Activated CD4-positive, alpha-beta T cell treated with anti-CD3 and anti-CD28 coated beads for 48 hours (primary cell): ENCODE measurements at regions not wholly inside any gene's neighbourhood (a gene's known extent, or its start where the extent isn't known, plus 50 kb on each side); places are given as distances from the start of the nearest gene placed in this dataset.
"Not testable (repeated sequence)": the region's sequence is repeated elsewhere in the genome, so short reads cannot be mapped to it uniquely, and the experiment has no call there.

Experiments used
- DNase-seq: peaks from one replicate; pipeline ENCODE4 v3.0.0-alpha.2; 2020

- no peak for DNase-seq
Measured at GRCh38 chr20:61056627-61057442, 195.2 kb upstream of the CDH4 start.

DNA sequence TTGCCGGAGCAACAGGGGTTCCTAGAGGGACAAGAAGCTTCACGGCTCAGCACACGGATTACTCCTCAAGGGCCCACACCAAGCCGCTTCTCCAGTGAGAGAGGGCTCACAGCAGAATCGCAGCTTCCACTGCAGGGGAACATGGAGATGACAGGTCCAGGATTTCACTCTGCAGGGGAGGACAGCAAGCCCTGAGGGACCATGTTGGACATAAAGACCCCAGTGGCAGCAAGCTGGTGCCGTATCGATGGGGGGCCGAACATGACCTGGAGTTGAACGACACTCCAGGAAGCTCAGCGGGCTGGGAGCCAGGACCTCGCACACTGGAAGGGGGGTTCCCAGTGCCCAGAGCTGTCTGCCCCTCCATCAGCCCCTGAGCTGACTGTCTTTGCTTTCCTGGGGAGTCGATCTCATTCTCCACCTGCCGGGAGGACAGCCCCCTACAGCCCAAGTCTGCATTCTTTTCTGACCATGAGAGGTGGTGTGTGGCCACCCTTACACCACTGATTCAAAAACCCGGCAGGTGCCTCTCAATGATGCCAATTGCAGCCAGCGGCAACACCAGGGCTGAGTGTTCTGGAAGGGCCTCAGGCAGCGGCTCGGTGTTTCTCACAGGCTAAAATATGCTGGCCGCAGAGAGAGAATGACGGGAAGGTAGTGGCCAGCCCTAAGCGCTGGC, 194.5 kb upstream of the CDH4 start:
- no peak for DNase-seq

DNA sequence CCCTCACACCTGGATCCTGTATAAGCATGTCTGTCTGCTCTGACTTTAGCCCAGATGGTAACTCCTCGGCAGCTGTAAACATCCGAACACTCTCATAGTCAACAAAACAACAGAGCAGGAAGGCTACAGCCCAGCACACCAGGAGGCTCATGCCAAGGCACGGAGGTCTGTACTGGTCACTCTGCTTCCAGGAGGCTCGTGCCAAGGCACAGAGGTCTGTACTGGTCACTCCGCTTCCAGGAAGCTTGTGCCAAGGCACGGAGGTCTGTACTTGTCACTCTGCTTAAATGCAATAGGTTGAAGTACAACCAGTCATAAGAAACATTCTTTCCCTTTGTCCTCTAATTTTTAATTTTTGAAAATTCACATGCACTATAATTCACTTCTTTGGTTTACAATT, 190.1 kb upstream of the CDH4 start:
- DNase-seq: no peak

GRCh38 chr20:61065853-61066252, 186.2 kb upstream of the CDH4 start:
- no peak for DNase-seq

DNA sequence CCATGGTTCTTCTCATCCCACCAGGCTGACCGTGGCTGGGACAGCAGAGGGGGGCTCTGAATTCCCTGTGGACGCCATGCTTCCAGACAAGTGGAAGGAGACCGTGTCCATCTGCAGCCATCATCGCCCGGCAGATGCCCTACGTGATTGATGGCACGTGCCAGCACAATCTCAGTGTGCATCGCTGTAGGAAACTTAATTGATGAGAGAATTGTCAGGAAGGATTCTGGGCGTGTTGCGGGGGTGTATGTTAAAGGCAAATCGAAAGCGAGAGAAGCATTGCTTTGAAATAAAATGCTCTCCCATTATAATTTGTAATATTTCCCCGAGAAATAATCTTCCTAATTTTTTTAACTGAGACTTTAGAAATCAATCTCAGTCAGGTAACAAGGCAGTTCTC, 185.5 kb upstream of the CDH4 start:
- DNase-seq: no peak

DNA sequence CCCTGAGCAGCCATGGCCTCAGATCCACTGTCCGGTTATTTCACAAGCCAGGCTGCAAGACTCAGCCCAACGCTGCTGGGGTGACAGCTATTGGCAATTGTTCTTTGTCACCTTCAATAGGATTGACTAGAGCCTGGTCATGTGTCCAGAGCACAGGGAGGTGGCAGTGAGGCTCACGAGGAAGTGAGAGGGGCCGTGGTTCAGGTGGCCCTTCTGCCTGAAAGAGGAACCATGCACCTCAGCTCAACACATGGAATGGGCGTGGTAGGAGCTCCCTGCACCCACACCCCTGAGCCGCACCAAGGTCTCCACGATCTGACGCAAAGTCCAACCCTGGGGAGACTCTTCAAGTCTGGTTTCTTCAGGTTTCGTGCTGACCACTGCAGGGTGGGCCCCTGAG, 184.8 kb upstream of the CDH4 start:
- DNase-seq: no peak

GRCh38 chr20:61072398-61072797, 179.7 kb upstream of the CDH4 start:
- no peak for DNase-seq

- no peak for DNase-seq
Measured at GRCh38 chr20:61073376-61073775, 178.7 kb upstream of the CDH4 start.

GRCh38 chr20:61082720-61083119, 169.3 kb upstream of the CDH4 start:
- DNase-seq: no peak

DNA sequence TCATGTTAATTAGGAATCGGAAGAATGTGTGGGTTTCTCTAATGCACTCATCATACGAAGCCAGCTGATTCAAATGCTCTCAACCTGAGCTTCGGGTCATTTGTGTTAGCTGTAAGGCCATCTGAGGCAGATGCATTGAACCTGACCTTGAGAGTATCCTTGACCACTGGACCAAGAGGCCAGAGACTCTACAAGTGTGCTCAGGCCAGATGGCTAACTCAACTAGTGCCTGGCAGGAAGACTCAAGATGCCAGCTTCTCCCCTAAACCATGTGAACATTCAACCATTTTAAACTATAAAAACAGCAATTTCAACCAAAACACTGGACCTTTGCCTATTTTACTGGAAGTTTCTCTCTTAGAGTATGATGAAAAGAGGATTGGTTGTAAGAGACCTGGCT, 168.6 kb upstream of the CDH4 start:
- DNase-seq: no peak

GRCh38 chr20:61086031-61086430, 166.0 kb upstream of the CDH4 start:
- no peak for DNase-seq

DNA sequence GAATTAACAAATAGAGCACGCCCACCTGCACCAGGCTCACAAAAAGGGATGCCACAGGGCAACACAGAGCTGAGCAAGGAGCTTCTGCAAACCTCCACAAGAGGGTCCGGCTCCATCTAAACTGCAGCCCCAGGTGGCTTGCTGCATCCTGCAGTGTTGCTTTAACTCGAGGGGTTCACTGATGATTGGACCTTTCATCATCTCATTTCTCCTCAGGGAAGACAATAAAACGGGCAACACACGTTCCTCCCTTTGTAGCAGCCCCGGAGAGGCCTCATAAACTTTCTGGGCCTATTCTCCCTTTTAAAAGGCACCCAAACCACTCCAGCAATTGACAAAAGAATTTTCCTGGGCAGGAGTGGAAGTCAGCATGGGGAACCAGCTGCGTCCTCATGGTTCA, 161.5 kb upstream of the CDH4 start:
- no peak for DNase-seq

DNA sequence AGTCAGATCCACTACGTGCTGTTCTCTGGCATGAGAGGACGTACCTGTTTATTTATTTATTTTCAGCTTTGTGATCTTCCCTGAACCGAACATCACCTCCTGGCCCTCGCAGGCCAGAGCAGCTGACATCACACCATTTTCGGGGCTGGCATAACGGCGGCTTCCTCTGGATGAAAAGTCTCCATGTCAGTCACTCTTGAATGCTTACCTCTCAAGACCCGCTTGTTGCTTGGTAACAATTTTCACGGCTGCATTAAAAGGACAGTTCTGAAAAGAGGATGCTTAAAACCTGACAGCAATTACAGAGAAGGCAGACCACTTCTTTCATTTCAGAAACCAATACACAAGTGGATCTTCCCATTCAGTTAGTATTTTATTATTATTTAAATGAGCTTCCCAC, 159.8 kb upstream of the CDH4 start:
- DNase-seq: no peak

DNA sequence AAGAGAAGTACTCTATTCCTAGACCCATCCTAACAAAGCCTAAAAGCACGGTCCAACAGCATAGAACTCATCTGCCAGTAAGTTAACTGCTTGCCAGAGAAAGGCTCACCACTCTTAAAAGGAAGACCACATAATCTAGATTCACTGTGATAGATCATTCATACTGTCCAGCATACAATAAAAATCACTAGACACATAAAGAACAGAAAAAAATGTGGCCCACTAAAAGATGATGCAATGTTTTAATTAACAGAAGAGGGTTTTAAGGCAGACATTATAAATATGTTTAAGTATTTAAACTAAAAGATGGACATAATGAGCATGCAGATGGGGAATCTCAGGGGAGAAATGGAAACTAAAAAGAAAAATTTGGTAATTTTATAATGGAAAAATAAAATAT, 157.5 kb upstream of the CDH4 start:
- no peak for DNase-seq

DNA sequence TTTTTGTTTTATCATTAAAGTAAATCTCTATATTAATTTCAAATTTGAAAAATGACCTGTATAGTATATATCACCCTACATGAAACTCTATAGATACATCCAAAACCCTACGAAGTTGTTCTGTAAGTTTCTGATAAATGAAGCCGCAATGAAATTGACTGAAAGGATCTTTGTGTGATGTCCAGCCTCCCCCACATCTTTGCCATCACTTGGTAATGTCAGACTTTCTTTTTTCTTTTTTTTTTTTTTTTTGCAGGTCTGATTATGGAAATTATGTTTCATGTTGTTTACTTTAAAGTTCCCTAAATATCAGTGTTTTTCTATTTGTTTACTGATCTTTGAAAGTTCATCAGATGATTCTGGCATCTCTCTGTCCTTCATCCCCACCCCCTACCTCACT, 155.6 kb upstream of the CDH4 start:
- DNase-seq: no peak

DNA sequence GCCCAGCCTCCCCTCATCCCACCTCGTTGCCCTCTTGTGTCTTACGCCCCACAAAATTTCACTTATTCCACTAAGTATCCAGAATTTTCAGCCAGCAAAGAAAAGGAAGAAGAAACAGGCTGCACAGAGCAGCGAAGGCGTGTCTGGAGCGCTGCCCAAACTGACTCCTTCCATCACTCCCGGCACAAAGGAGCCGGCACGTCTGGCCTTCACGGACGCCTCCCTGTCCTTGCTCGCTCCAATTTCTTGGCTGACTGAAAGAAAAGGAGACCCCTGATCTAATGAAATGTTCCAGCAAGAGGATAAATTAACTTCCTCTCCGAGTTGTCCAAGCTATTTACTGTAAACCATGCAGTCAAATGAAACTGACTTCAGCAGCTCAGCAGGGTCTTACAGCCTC, 152.3 kb upstream of the CDH4 start:
- DNase-seq: no peak

- DNase-seq: no peak
Measured at GRCh38 chr20:61100489-61100888, 151.6 kb upstream of the CDH4 start.

DNA sequence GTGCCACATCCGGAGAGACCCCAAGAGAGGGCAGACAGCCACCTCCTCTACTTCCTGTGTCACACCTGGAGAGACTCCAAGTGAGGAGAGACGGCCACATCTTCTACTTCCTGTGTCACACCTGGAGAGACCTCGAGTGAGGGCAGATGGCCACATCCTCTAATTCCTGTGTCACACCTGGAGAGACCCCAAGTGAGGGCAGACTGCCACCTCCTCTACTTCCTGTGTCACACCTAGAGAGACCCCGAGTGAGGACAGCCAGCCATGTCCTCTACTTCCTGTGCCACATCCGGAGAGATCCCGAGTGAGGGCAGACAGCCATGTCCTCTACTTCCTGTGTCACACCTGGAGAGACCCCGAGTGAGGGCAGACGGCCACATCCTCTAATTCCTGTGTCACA, 150.7 kb upstream of the CDH4 start:
- not testable (repeated sequence) for DNase-seq

DNA sequence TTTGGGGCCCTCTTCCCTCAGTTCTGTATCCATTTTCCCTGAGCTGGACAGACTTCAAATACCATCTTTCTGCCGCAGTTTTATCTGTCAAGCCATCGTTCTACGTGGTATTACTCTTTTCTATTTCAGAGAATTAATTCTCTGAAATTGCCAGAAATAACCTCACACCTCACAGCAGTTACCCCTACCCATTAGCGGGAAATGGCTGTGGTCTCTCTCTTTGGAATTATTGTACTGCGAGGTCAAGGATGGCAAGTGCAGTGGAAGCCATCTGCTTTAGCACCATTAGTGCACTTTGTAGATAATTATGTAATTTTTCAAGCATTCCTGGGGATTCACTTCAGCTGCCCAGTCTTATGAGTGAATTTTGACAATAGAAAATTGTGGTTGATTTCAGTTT, 147.8 kb upstream of the CDH4 start:
- no peak for DNase-seq

DNA sequence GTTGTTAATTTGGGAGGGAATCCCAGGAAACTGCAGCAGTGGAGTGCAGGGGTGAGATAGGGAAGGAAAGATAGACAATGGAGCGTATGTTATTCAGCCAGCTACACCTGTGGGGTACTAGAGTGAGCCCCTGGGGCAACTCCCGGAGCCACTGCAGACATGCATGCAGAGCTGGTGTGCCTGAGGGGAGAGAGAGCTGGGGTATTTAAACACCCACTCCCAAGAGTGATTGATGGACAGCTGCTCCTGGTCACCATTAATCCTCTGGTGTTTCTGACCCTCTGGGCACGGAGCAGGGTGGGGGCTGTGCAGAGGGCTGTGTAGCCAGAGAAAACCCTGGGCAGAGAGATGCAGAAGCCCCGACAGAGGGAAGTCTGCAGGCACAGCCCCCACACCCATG, 146.7 kb upstream of the CDH4 start:
- no peak for DNase-seq

- DNase-seq: no peak
Measured at GRCh38 chr20:61106438-61106837, 145.6 kb upstream of the CDH4 start.

DNA sequence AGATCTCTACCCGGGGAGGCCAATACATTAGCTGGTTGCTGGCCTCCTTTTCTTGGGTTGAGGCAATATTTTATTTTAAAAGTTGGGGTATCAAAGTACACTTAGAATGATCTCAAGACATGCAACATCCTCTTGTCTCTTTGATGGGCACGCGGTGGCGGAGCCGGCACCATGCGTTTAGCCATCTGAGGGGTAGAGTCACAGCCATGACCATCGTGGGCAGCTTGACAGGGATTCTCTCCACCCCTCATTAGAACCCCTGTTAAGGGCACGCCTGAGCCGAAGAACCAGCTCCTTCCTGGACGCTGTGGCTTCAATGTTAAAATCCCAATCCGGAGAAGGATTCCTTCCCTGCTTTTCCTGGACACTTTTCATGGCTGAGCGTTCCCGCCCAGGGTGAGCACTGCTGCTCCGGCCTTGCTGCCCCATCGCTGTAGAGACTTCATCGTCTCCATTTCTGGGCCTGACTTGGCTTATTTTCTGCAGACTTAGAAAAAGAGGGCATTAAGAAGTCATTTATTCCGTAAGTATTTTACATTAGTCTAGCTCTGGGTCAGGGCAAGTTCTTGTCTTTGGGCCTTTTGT, 142.7 kb upstream of the CDH4 start:
- no peak for DNase-seq

- DNase-seq: peak; percentile 4
Measured at GRCh38 chr20:61112515-61112914, 139.5 kb upstream of the CDH4 start.

GRCh38 chr20:61113731-61114130, 138.3 kb upstream of the CDH4 start:
- no peak for DNase-seq
